Thoracic aorta (tissue), 2 donors: ENCODE measurements at regions not wholly inside any gene's neighbourhood (a gene's known extent, or its start where the extent isn't known, plus 50 kb on each side); places are given as distances from the start of the nearest gene placed in this dataset.

Source experiments
- ATAC-seq: fragments of 150-250 bp; one replicate; pipeline ENCODE4 v1.8.0; 2017; ENCODE audit warnings: low read depth; ENCODE audit not compliant: insufficient number of reproducible peaks, low FRiP score
- DNase-seq: peaks from one replicate; pipeline ENCODE4 v3.0.0-alpha.2; 2020; ENCODE audit warnings: low spot score
- H3K27ac ChIP-seq, 2 donors: fragments of 200-600 bp; sonication (generic); 1 replicate in 1 of 2; 2 replicates in 1 of 2; pipeline ENCODE4 v1.5.1; 2016; ENCODE audit warnings: mild to moderate bottlenecking in 2 of 2, moderate library complexity in 2 of 2
- H3K27me3 ChIP-seq: fragments of 200-600 bp; sonication (generic); replicated peaks from 2 replicates; pipeline ENCODE4 v1.6.0; 2016; ENCODE audit warnings: mild to moderate bottlenecking; ENCODE audit not compliant: insufficient read depth
- H3K36me3 ChIP-seq: fragments of 200-600 bp; sonication (generic); one replicate; pipeline ENCODE4 v1.5.1; 2016
- H3K4me1 ChIP-seq, 2 donors: fragments of 200-600 bp; sonication (generic); 1 replicate in 1 of 2; 2 replicates in 1 of 2; pipeline versions ENCODE4 v1.5.1 to v1.6.0; 2016; ENCODE audit warnings: low read depth in 2 of 2, mild to moderate bottlenecking in 1 of 2; ENCODE audit not compliant: control insufficient read depth in 1 of 2
- H3K4me3 ChIP-seq: fragments of 200-600 bp; sonication (generic); 2 replicates; pipeline ENCODE4 v1.5.1; 2016; ENCODE audit warnings: mild to moderate bottlenecking
- H3K9me3 ChIP-seq: fragments of 200-600 bp; sonication (generic); 2 replicates; pipeline ENCODE4 v1.5.1; 2016
- CTCF ChIP-seq: fragments of 200-600 bp; sonication (generic); IDR thresholded peaks from one replicate; pipeline ENCODE4 v1.5.1; 2019; ENCODE audit warnings: antibody characterized with exemption

- H3K4me1 ChIP-seq, result no peaks in the 10 kb centered on the region
Measured at GRCh38 chr10:16363741-16364140, 73.1 kb upstream of the PTER start.

GRCh38 chr10:16367621-16368292 lies 69.1 kb upstream of the PTER start:
- no peak for DNase-seq
- no peak for TF ChIP-seq CTCF
- Histone ChIP-seq H3K4me1 (no peaks in the 10 kb centered on the region), H3K9me3 (no peaks in the 10 kb centered on the region), H3K4me3 (no peak overlapping the region), H3K27me3 (no peaks in the 10 kb centered on the region), H3K27ac (no peak overlapping the region), H3K36me3 (no peaks in the 10 kb centered on the region)
- no peak for ATAC-seq

More at GRCh38 chr10:16363741-16364140, 73.1 kb upstream of the PTER start:
- Histone ChIP-seq H3K4me3 (no peak overlapping the region), H3K27ac (no peak overlapping the region), H3K9me3 (peaks cover 4% of the 10 kb centered on the region), H3K36me3 (no peaks in the 10 kb centered on the region), H3K27me3 (no peaks in the 10 kb centered on the region)
- DNase-seq (no peak), ATAC-seq (no peak)
- no peak for TF ChIP-seq CTCF

GRCh38 chr10:16381083-16381482 lies 55.7 kb upstream of the PTER start:
- no peaks in the 10 kb centered on the region for H3K27me3 ChIP-seq
- H3K36me3 ChIP-seq, result no peaks in the 10 kb centered on the region
- H3K27ac ChIP-seq, result no peak overlapping the region
- ATAC-seq (no peak), DNase-seq (no peak)
- H3K9me3 ChIP-seq, result no peaks in the 10 kb centered on the region
- H3K4me3 ChIP-seq, result no peak overlapping the region
- TF ChIP-seq CTCF, result no peak
- no peaks in the 10 kb centered on the region for H3K4me1 ChIP-seq

GRCh38 chr10:16384021-16384420 lies 52.8 kb upstream of the PTER start:
- DNase-seq (no peak), ATAC-seq (no peak)
- Histone ChIP-seq H3K27ac (no peak overlapping the region), H3K4me3 (no peak overlapping the region), H3K4me1 (no peaks in the 10 kb centered on the region), H3K36me3 (no peaks in the 10 kb centered on the region), H3K9me3 (no peaks in the 10 kb centered on the region), H3K27me3 (no peaks in the 10 kb centered on the region)
- TF ChIP-seq CTCF, result no peak

- ATAC-seq (no peak), DNase-seq (no peak)
- Histone ChIP-seq H3K27me3 (no peaks in the 10 kb centered on the region), H3K4me3 (no peak overlapping the region), H3K9me3 (no peaks in the 10 kb centered on the region), H3K27ac (no peak overlapping the region), H3K4me1 (no peaks in the 10 kb centered on the region), H3K36me3 (no peaks in the 10 kb centered on the region)
- TF ChIP-seq CTCF, result no peak
Measured at GRCh38 chr10:16386855-16387254, 50.0 kb upstream of the PTER start.
